CD4-positive, alpha-beta T cell (primary cell): ENCODE measurements at regions not wholly inside any gene's neighbourhood (a gene's known extent, or its start where the extent isn't known, plus 50 kb on each side); places are given as distances from the start of the nearest gene placed in this dataset.
A peak's percentile ranks its signal among the peaks of the same experiment; 100 is the strongest.

ENCODE experiments used
- ATAC-seq: fragments of 200-7000 bp; cut with Tn5 transposase; one replicate; pipeline ENCODE4 v1.10.0; 2022; ENCODE audit warnings: mild to moderate bottlenecking; ENCODE audit not compliant: poor library complexity
- CTCF ChIA-PET: fragments of 350-600 bp; sonication (Branson Sonifier 250); formaldehyde crosslinking; loops from one replicate; lab custom pipeline; 2021; ENCODE audit warnings: antibody characterized with exemption, inconsistent platforms; lab: Charles Lee
- POLR2A ChIA-PET: fragments of 350-600 bp; sonication (Branson Sonifier 250); formaldehyde crosslinking; loops from one replicate; lab custom pipeline; 2021; ENCODE audit warnings: antibody characterized with exemption, inconsistent platforms; lab: Charles Lee
- DNase-seq, 14 experiments: peaks; one replicate each; pipeline ENCODE4 v3.0.0-alpha.2; 2013 to 2020; ENCODE audit warnings: mixed read lengths in 2 of 14
- H3K27ac ChIP-seq, 2 donors: one replicate each; pipeline versions ENCODE4 v1.5.1 to v1.7.0; 2013; ENCODE audit warnings: low read length in 2 of 2, low read depth in 1 of 2, mild to moderate bottlenecking in 1 of 2
- H3K27me3 ChIP-seq, 2 experiments: 1 replicate in 1 of 2; 2 replicates in 1 of 2; pipeline versions ENCODE4 v1.6.1 to v1.7.0; 2013; ENCODE audit warnings: low read length in 2 of 2, control low read depth in 1 of 2, mild to moderate bottlenecking in 1 of 2, moderate library complexity in 1 of 2; ENCODE audit not compliant: insufficient read depth in 2 of 2, control insufficient read depth in 1 of 2
- H3K36me3 ChIP-seq: one replicate; pipeline ENCODE4 v1.6.1; 2013; ENCODE audit warnings: low read length, control low read depth; ENCODE audit not compliant: insufficient read depth
- H3K4me1 ChIP-seq: one replicate; pipeline ENCODE4 v1.6.1; 2013; ENCODE audit warnings: low read length, control low read depth; ENCODE audit not compliant: insufficient read depth
- H3K4me3 ChIP-seq: one replicate; pipeline ENCODE4 v1.5.1; 2013; ENCODE audit warnings: mild to moderate bottlenecking, low read length, moderate library complexity
- H3K9me3 ChIP-seq, 2 experiments: 1 replicate in 1 of 2; 2 replicates in 1 of 2; pipeline versions ENCODE4 v1.6.1 to v1.7.0; 2013; ENCODE audit warnings: low read length in 2 of 2, mild to moderate bottlenecking in 2 of 2, control low read depth in 1 of 2, moderate library complexity in 1 of 2; ENCODE audit not compliant: control insufficient read depth in 1 of 2, insufficient read depth in 1 of 2
- H3K27ac Mint-ChIP-seq: one replicate; pipeline ENCODE4 v1.8.0; 2020; ENCODE audit warnings: mixed read lengths
- H3K27me3 Mint-ChIP-seq: one replicate; pipeline ENCODE4 v1.8.0; 2021; ENCODE audit warnings: mixed read lengths
- H3K36me3 Mint-ChIP-seq: one replicate; pipeline ENCODE4 v1.8.0; 2021; ENCODE audit warnings: low read depth, mixed read lengths
- H3K4me1 Mint-ChIP-seq: one replicate; pipeline ENCODE4 v1.8.0; 2021; ENCODE audit warnings: low read depth, mixed read lengths
- H3K4me3 Mint-ChIP-seq: one replicate; pipeline ENCODE4 v1.8.0; 2020; ENCODE audit warnings: mild to moderate bottlenecking, mixed read lengths
- H3K9me3 Mint-ChIP-seq: one replicate; pipeline ENCODE4 v1.8.0; 2020; ENCODE audit warnings: mixed read lengths
- CTCF ChIP-seq: fragments of 200-600 bp; IDR thresholded peaks from one replicate; pipeline ENCODE4 v1.8.0; 2022; ENCODE audit warnings: antibody characterized with exemption, mild to moderate bottlenecking
- intact Hi-C, 2 experiments: fragments of 100-400 bp; cut with DNase I in 1 of 2; cut with micrococcal nuclease in 1 of 2; formaldehyde crosslinking; loops; one replicate each; pipeline versions ENCODE4 v1.15.1 to v1.9.0; 2023 to 2025; cut with DNase I, micrococcal nuclease

- DNase-seq (peak in 1 of 14 experiments; percentile 30), ATAC-seq (peak; percentile 14)
- no peak overlapping the region for H3K4me3 Mint-ChIP-seq
- intact Hi-C loops: no loop called here
- no peak overlapping the region for H3K27ac Mint-ChIP-seq
- no peaks in the 10 kb centered on the region for H3K27me3 ChIP-seq
- no peak overlapping the region for H3K27ac ChIP-seq
- no peaks in the 10 kb centered on the region for H3K27me3 Mint-ChIP-seq
- H3K36me3 Mint-ChIP-seq: no peaks in the 10 kb centered on the region
- peaks cover 3% of the 10 kb centered on the region for H3K4me1 ChIP-seq
- TF ChIP-seq CTCF: no peak
- ChIA-PET CTCF (interaction anchor here (1.6 kb wide), 1 partner anchor 10 kb away, joined by 3 read pairs; no protein-coding TSS in a partner anchor), POLR2A (no interaction called here)
- peaks cover 13% of the 10 kb centered on the region for H3K4me1 Mint-ChIP-seq
- peaks cover 2% of the 10 kb centered on the region for H3K9me3 Mint-ChIP-seq
- no peaks in the 10 kb centered on the region for H3K9me3 ChIP-seq
- H3K4me3 ChIP-seq: no peak overlapping the region
- no peaks in the 10 kb centered on the region for H3K36me3 ChIP-seq
These were observed 179.6 kb upstream of the SLC39A10 start for GRCh38 chr2:195477248-195477995.

GRCh38 chr2:195475336-195475735 lies 181.7 kb upstream of the SLC39A10 start:
- no peaks in the 10 kb centered on the region for H3K27me3 Mint-ChIP-seq
- H3K4me3 Mint-ChIP-seq: no peak overlapping the region
- Histone ChIP-seq H3K9me3 (no peaks in the 10 kb centered on the region), H3K27me3 (no peaks in the 10 kb centered on the region), H3K4me1 (peaks cover 3% of the 10 kb centered on the region), H3K4me3 (no peak overlapping the region), H3K36me3 (no peaks in the 10 kb centered on the region), H3K27ac (no peak overlapping the region)
- peaks cover 13% of the 10 kb centered on the region for H3K4me1 Mint-ChIP-seq
- ChIA-PET POLR2A (no interaction called here), CTCF (interaction anchor here (0.6 to 0.7 kb wide), 2 partner anchors 11 to 124 kb away, joined by 3 read pairs; no protein-coding TSS in a partner anchor)
- TF ChIP-seq CTCF: no peak
- no peak overlapping the region for H3K27ac Mint-ChIP-seq
- peaks cover 2% of the 10 kb centered on the region for H3K9me3 Mint-ChIP-seq
- no peaks in the 10 kb centered on the region for H3K36me3 Mint-ChIP-seq
- intact Hi-C loops: no loop called here
- DNase-seq (no peak), ATAC-seq (no peak)

- no peaks in the 10 kb centered on the region for H3K9me3 ChIP-seq
- Mint-ChIP-seq H3K4me3 (no peak overlapping the region), H3K27ac (no peak overlapping the region), H3K9me3 (peaks cover 2% of the 10 kb centered on the region), H3K4me1 (peaks cover 14% of the 10 kb centered on the region), H3K27me3 (no peaks in the 10 kb centered on the region), H3K36me3 (no peaks in the 10 kb centered on the region)
- intact Hi-C loops: no loop called here
- H3K36me3 ChIP-seq: no peaks in the 10 kb centered on the region
- DNase-seq (no peak), ATAC-seq (no peak)
- ChIA-PET POLR2A (no interaction called here), CTCF (no interaction called here)
- H3K4me1 ChIP-seq: peaks cover 3% of the 10 kb centered on the region
- H3K27ac ChIP-seq: no peak overlapping the region
- no peaks in the 10 kb centered on the region for H3K27me3 ChIP-seq
- no peak for TF ChIP-seq CTCF
- no peak overlapping the region for H3K4me3 ChIP-seq
These were observed 183.2 kb upstream of the SLC39A10 start for GRCh38 chr2:195473862-195474261.
